HepG2 (cell line): ENCODE measurements at regions not wholly inside any gene's neighbourhood (a gene's known extent, or its start where the extent isn't known, plus 50 kb on each side); places are given as distances from the start of the nearest gene placed in this dataset.

Experiments used
- ATF2 ChIP-seq: sonication (generic); formaldehyde crosslinking; IDR thresholded peaks from 2 replicates; pipeline ENCODE4 v1.4.0; 2020; ENCODE audit warnings: missing genetic modification reagents
- ATF3 ChIP-seq: sonication (generic); formaldehyde crosslinking; IDR thresholded peaks from 2 replicates; pipeline ENCODE4 v1.4.0; 2020; ENCODE audit warnings: missing genetic modification reagents
- EP300 ChIP-seq, 3 experiments: sonication (generic) in 1 of 3; formaldehyde crosslinking in 1 of 3; IDR thresholded peaks; 2 replicates each; pipeline versions ENCODE4 v1.5.1 to v1.6.1; 2011 to 2020; ENCODE audit warnings: low read depth in 2 of 3, low read length in 2 of 3, borderline replicate concordance in 1 of 3, improper control_type of control experiment in 1 of 3, mild to moderate bottlenecking in 1 of 3, missing genetic modification reagents in 1 of 3, moderate library complexity in 1 of 3
- GABPA ChIP-seq, 2 experiments: IDR thresholded peaks; 2 replicates each; pipeline ENCODE4 v1.6.1; 2011 to 2016; ENCODE audit warnings: low read depth in 2 of 2, low read length in 1 of 2, missing biosample characterization in 1 of 2, missing genetic modification characterization in 1 of 2
- PRDM10 ChIP-seq: sonication (generic); formaldehyde crosslinking; IDR thresholded peaks from 2 replicates; pipeline ENCODE4 v1.4.0; 2020; ENCODE audit warnings: low read depth, missing genetic modification reagents
- SP1 ChIP-seq, 2 experiments: fragments of 450-650 bp in 1 of 2; sonication (generic) in 1 of 2; formaldehyde crosslinking in 1 of 2; IDR thresholded peaks; 2 replicates each; pipeline versions ENCODE4 v1.4.0 to v1.6.1; 2016 to 2020; ENCODE audit warnings: missing genetic modification reagents in 1 of 2
- SRSF9 ChIP-seq: fragments of 200-400 bp; formaldehyde crosslinking; IDR thresholded peaks from 2 replicates; pipeline ENCODE4 v1.6.1; 2018; ENCODE audit warnings: borderline replicate concordance, mild to moderate bottlenecking, low read depth, low read length; ENCODE audit not compliant: insufficient read depth, poor library complexity, severe bottlenecking

DNA sequence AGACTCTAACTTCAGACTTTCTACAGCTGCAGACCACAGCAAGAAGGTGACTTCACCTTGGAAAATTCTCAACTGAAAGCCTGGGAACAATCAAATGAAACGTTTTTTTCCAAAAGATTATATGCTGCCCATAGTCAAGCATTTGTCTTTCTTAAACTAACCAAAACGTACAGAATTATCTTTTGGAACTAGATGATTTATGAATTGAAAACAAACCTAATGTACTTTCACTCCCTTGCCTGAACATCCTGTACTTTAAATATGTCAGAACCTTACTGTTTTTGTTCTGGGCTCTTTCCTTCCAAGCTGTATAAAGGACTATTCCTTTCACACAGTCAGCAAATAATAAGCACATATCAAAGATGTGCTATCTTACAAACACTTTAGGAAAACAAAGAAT, 62.4 kb upstream of the TNFAIP3 start:
- TF ChIP-seq SRSF9 (no peak), EP300 (IDR thresholded peaks at IDR 0.05; ENCODE audit: low read depth in 2 of 2, low read length in 2 of 2) (no peak), EP300 (CRISPR knock-in tag; IDR thresholded peaks at IDR 0.05; ENCODE audit: borderline replicate concordance) (no peak), SP1 (IDR thresholded peaks at IDR 0.05) (no peak), SP1 (CRISPR knock-in tag; IDR thresholded peaks at IDR 0.05) (no peak), ATF2 (CRISPR knock-in tag) (no peak), PRDM10 (CRISPR knock-in tag) (no peak), ATF3 (no peak), GABPA (IDR thresholded peaks at IDR 0.05; ENCODE audit: low read depth, low read length) (no peak), GABPA (CRISPR knock-in tag; IDR thresholded peaks at IDR 0.05; ENCODE audit: low read depth) (no peak)
